ENCODE measurements at regions not wholly inside any gene's neighbourhood (a gene's known extent, or its start where the extent isn't known, plus 50 kb on each side); places are given as distances from the start of the nearest gene placed in this dataset.

DNA sequence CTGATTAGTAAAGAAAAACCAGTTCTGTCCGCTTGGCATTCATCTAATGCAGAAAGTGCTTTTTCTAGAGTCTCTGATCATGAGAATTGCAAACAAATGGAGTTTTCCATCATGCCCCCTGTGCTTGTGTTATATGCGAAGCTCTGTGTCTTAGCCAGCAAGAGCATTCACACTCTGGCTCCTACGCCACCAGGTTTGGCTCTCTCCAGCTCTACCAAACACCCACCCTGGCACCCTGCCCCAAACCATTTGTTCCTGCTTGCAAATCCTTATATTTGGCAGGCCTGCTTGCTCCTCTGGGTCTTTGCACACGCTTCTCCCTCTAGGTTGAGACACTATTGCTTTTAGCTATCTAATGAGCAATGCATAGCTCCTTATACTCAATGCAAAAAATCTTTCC, 204.1 kb upstream of the CYRIA start:
- DNase-seq, result no peak

DNA sequence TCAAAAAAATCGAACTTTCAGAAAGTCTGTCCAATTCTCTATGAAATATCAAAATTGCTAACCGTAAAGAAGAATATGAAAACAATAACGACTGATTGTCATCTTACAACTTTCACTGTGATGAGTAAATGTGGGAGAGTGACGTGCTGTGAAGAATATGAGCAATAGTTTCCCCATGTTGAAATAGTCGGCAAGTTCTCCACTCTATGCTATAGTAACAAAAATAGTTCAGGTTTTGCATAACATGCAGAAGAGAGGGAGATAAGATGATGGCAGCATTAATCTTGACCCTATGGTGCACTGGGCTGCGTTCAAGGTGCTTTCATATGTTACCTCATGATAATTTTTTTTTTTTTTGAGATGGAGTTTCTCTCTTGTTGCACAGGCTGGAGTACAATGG, 196.8 kb upstream of the CYRIA start:
- no peak for DNase-seq

DNA sequence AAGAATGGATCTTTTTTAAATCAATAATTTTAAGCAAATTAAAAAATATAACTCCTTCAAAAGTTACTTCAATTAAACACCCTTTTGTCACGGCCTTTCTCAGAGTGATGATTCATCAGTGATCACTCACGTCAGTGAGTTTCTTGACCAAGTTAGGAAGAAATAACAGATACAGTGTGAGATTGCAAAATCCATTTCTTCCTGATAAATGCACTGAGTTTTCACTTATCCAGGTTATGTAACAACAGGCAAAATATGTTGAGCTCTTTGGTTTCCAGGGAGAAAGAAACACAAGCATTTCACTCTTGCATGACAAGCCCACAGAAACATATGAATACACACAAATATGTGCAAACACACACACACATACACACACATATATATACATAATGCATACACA, 195.9 kb upstream of the CYRIA start:
- no peak for DNase-seq

- no peak for DNase-seq
Measured at GRCh38 chr2:16861111-16861510, 195.5 kb upstream of the CYRIA start.

DNA sequence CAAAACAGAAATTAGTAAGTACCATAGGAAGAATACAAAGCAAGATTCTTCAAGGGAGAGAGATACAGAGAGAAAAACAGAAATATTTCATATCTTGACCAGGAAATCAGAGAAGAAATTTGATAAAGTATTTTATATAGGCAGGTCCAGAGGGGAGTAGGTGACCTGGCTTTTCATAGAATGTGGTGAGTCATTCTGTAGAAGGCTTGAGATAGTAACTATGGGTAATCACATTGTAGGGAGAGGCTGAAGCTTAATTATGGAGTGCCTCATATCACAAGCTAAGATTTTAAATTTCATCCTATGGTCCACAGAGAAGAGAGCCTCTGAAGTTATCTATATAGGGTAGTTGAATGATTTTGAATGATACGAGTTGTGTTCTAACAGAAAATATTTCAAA, 195.0 kb upstream of the CYRIA start:
- DNase-seq, result no peak

DNA sequence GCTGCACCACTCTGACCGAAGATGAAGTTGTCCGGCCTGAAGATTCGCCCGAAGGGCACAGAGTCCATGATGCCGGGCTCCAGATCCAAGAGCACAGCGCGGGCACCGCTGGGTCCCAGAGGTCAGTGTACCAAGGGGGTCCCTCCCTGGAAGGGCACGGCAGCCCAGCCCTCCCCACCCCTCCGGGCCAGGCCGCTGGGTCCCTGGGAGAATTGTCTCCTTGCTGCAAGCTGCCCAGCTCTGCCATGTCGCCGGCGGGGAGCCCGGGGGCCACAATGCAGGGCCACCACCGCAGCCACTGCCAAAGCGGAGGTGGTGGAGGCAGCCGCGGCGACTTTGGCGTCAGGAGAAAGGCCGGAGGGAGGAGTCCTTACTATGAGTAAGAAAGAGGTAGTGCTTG, 189.5 kb upstream of the CYRIA start:
- no peak for DNase-seq

DNA sequence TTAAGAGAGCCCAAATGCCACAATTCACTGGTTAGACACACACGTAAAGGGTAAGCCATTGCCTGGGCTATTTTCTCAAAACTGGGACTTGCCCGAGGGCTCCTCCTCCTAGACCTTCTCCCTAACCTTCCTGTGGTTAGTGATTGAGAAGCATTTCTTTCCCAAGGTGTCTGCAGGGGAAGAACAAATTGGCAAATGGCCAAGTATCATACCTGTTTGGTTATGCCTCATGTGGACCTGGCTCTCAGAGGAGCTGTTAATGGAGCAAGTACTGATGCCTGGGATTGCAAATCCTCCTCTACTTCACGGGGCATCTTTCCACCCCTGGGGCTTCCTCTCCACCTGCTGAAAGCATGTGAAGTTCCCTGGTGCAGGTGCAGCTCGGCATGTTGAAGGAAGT, 187.5 kb upstream of the CYRIA start:
- no peak for DNase-seq

- no peak for DNase-seq
Measured at GRCh38 chr2:16852651-16853050, 187.0 kb upstream of the CYRIA start.

- no peak for DNase-seq
Measured at GRCh38 chr2:16851126-16851525, 185.5 kb upstream of the CYRIA start.

DNA sequence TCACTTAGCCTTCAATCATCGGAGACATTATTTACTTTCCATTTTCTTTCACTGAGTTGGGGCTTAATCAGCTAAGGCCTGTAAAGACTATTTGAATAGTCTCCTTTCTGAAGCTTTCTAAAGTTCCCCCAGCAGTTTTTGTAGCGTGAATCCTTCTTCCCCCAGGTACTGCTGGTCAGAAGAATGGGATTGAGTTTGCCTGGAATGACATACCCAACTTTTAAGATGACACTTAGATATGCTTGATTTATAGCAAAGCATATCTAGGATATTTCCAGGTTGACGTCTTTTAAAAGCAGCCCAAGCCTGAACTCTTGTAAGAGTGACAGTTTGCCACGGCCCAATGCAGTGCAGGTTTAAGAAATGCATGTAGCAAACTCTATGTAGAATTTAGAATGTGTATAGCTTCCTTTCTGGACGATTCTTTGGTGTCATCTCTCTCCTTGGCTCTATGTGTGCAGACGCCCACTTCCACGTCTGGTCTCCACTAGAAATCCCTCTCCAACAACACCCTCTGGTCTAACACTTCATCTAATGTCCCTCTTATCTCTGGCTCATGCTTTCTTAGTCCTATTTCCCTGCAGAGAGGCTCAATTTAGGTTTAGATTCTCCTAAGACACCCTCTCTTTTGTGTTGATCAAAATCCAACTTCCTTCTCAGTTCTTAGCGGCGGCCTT, 175.0 kb upstream of the CYRIA start:
- DNase-seq, result no peak

DNA sequence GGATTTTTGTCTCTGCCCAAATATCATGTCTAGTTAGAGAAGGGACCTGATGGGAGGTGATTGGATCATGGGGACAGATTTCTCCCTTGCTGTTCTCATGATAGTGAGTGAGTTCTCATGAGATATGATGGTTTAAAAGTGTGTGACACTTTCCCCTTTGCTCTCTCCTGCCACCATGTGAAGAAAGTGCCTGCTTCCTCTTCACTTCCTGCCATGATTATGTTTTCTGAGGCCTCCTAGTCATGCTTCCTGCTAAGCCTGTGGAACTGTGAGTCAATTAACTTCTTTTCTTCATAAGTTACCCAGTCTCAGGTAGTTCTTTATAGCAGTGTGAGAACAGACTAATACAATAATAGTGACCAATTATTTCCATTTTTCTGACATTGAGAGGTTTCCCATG, 167.3 kb upstream of the CYRIA start:
- DNase-seq, result no peak

DNA sequence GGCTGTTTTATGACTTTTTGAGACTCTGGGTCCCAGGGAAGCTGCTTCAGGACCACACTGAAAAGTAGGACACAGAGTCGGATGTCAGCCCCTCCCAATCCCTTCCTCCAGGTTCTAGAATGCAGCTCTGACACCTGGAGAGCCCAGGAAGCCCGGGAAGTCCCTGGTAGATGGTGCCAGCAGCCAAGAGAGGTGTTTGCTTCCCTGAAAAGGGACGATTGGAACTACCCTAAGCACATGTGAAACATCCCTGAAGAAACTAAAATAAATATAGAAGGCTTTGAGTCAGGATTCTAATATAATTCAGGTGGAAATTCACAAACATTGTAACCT, 163.2 kb upstream of the CYRIA start:
- no peak for DNase-seq

DNA sequence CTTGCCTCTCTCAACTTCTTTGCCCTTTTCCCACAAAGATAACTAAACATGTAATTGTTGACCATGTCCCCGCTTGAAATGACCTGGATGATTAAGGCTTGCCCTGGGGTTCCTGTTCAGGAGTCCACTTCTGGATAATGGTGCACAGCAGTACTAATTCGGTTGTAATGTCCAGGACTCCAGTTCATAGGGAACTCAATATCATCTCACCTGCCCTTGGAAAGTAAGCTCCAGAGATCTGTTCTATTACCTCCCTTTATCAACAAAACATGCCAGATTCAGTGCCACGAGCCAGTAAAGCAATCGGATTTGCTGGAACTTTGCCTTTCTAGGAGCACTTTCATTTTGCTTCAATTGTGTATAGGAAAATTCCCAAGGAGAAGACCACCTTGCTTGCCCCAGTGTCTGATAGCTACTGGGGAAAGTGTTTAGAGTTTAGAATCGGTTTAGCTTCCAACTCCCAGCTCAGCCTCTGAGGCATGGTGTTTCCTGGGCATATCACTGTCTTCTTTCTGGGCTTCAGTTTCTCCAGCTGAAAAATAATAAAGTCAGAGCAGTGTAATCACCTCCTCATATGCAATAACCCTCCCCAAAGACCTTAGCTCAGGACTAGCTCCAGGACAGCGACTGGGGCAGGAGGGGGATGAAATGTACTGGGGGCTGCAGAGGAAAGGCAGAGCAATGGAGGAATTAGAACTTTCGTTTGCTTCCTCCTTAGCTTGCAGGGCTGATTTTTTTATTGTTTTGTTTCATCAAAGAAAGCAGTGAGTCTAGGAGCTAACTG, 162.6 kb upstream of the CYRIA start:
- no peak for DNase-seq

GRCh38 chr2:16824472-16824871, 158.8 kb upstream of the CYRIA start:
- DNase-seq, result no peak

DNA sequence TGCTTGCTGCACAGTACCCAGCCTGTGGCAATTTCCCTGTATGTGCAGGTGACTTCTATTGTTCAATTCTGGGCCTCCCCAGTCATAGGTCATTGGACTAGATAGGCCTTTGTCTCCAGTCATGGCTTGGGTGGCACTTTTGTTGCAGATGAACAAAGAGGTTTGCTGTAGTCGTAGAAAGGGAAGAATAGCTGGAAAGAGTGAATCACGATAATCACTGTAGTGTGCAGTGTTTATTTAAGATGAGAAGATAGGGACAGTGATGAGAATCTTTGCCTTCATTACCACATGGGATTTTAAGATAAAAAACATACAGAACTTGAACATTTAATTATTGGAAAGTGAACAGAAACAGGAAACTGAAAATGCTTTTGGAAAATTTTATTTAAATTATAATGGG, 156.1 kb upstream of the CYRIA start:
- DNase-seq, result no peak

- DNase-seq, result no peak
Measured at GRCh38 chr2:16818203-16818556, 152.5 kb upstream of the CYRIA start.

DNA sequence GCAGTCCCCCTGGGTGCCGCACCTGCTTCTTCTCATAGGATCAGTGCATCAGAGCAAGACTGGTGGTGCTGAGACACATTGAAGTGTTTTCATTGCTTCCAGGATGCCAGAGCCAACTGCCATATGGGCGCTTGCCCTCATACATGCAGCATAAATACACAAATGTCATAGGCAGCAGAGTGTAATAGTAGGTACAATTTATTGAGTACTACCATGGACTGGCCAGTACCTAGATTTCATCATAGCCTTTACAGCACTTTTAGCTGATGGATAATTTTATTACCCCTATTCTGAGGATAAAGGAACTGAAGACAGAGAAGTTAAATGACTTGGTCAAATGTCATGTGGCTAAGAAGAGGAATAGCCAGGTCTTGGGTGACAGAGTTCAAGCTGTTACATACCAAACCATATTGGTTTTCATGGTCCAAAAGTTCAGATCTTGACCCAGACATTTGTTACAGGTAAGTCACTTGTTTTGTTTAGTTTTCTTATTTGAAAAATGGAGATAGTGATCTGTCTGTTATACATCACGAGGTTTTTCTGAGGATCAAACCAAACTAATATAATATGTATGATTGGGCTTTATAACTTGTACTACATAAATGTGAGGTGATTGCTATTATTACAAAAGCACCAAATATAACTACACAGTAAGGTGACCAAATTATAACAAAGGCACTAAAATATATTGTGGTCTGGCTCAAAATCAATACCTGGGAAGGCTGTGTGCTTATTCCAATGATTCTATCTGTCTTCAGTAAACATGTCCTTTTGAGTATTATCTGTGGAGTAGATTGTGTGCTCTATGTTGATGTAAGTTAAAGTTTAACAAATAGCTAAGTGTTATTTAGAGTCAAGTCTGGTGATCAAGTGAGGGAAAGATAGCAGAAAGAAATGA, 151.9 kb upstream of the CYRIA start:
- DNase-seq, result no peak

DNA sequence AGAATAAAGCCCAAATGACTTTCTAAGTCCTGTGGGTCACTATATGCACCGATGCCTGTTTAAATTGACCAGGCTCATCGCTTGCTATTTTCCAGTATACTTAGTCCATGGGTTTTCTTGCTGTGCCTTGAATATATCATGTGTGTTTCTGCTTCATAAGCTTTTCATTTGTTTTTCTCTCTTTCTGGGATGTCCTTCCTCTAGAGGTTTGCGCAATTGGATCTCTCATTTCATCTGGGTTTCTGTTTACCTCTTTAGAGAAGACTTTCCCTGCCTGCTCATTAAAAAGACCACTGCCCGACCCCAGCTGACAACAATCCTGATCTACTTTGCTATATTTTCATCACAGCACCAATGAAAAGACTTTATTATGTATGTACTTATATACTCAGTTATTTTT, 150.9 kb upstream of the CYRIA start:
- no peak for DNase-seq

DNA sequence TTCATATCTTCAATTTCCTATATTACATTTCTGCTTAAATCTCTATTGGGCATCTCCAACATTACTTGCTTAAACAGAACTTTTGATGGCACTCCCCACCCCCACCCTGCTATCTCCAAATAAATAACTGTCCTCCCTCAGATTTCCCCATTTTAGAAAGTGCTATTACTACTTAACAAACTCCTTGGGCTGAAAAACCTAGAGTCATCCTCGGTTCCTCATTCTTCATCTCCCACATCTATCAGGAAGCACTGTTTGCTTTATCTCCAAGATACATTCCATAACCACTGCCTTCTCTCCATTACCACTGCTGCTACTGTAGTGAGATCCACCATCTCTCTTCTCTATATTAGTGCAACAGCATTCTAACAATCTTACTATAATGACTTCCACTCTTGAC, 150.4 kb upstream of the CYRIA start:
- no peak for DNase-seq

GRCh38 chr2:16813593-16813992, 148.0 kb upstream of the CYRIA start:
- DNase-seq, result no peak

DNA sequence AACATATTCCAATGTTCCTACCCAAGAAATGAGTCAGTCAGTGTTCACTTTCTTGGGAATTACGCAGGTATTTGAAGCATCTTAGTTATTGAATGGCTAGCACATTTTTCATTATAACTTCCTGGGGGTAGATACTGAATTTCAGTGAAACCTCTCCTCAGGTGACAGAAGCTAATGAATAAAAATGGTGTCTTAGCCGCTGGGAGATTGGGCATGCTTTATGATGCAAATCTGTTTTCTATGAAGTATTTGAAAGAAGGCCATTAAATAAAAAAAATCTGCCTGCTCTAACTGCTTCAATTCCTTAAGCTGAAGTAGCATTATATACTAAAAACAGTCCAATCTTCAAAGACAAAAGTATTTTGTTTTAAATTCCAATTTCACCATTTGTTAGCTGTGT, 132.8 kb upstream of the CYRIA start:
- no peak for DNase-seq

GRCh38 chr2:16791496-16791895, 125.9 kb upstream of the CYRIA start:
- no peak for DNase-seq

GRCh38 chr2:16785149-16785548, 119.5 kb upstream of the CYRIA start:
- DNase-seq, result no peak

DNA sequence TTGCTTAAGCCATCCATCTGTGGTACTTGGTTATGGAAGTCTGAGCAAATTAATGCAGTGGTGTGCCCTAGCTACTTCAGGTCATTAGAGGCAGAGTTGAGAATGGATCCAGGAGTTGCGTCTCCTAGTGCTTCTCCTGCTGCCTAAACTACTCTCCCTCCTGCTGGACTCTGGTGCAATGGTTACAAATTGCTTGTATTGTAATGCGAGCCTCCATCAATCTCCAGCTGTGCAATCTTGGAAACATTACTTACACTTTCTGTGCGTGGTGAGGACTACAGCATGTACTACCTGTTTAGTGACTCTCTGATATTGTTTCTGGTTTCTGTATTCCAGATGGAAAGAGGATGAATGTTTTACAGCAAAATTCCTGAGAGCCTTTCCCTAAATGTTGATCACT, 119.0 kb upstream of the CYRIA start:
- DNase-seq, result no peak
